Neural crest cell (in vitro differentiated cells): ENCODE measurements at regions not wholly inside any gene's neighbourhood (a gene's known extent, or its start where the extent isn't known, plus 50 kb on each side); places are given as distances from the start of the nearest gene placed in this dataset.

Experiments used
- DNase-seq: peaks from one replicate; pipeline ENCODE4 v3.0.0; 2021; ENCODE audit warnings: low read depth, mixed read lengths, low spot score
- H3K27ac Mint-ChIP-seq: one replicate; pipeline ENCODE4 v1.8.0; 2021; ENCODE audit warnings: mild to moderate bottlenecking, mixed read lengths; ENCODE audit not compliant: unreplicated experiment
- H3K27me3 Mint-ChIP-seq: 2 replicates; pipeline ENCODE4 v1.8.0; 2021; ENCODE audit warnings: low read depth, mild to moderate bottlenecking, mixed read lengths
- H3K36me3 Mint-ChIP-seq: 2 replicates; pipeline ENCODE4 v1.8.0; 2021; ENCODE audit warnings: low read depth, mild to moderate bottlenecking, mixed read lengths
- H3K4me1 Mint-ChIP-seq: 2 replicates; pipeline ENCODE4 v1.8.0; 2021; ENCODE audit warnings: mixed read lengths
- H3K4me3 Mint-ChIP-seq: one replicate; pipeline ENCODE4 v1.8.0; 2021; ENCODE audit warnings: mild to moderate bottlenecking, mixed read lengths
- H3K9me3 Mint-ChIP-seq: 2 replicates; pipeline ENCODE4 v1.8.0; 2021; ENCODE audit warnings: mixed read lengths
- CTCF ChIP-seq: fragments of 200-600 bp; sonication (generic); conservative IDR thresholded peaks from 2 replicates; pipeline ENCODE4 v1.5.0; 2021; ENCODE audit warnings: antibody characterized with exemption, mild to moderate bottlenecking

DNA sequence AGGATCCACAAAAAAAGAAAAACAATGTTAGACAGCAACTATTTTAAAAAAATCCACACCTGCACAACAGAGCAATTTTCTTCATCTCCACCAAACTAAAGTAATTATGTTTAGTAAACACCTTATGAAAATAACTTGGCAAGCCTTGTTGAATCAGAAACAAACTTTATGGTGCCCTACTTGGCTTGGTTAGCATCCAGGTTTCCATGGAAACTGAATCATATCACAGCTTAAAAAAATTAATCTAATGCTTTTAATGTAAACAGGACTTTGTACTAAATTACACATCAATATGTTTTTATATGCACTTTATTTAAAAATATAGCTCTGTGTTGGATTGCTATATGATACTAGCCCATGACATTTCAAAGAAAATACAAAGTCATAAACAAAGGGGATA lies 1882.4 kb downstream of the SUCLG1 start:
- no peaks in the 10 kb centered on the region for H3K4me1 Mint-ChIP-seq
- H3K36me3 Mint-ChIP-seq, result peaks cover 2% of the 10 kb centered on the region
- no peaks in the 10 kb centered on the region for H3K27me3 Mint-ChIP-seq
- H3K4me3 Mint-ChIP-seq, result no peak overlapping the region
- no peak for DNase-seq
- no peak for TF ChIP-seq CTCF
- H3K27ac Mint-ChIP-seq, result no peak overlapping the region
- H3K9me3 Mint-ChIP-seq, result peaks cover 8% of the 10 kb centered on the region

DNA sequence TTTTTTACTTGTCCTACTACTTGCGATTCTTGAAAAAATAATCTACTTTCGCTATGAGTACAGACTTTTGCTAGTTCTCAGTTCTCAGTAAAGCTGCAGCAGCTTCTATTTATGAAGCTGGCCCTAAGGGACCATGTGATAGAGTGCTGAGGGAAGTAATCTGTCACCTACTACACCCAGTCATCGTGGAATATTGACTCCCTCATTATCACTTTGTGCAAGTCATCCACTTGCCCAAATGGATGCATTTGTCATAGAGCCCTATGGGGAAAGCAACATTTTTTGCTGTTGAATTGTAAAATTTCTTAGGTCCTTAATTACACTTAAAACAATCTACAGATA lies 1919.8 kb downstream of the SUCLG1 start:
- no peak for DNase-seq
- Mint-ChIP-seq H3K36me3 (no peaks in the 10 kb centered on the region), H3K27me3 (no peaks in the 10 kb centered on the region), H3K27ac (no peak overlapping the region), H3K9me3 (no peaks in the 10 kb centered on the region), H3K4me1 (no peaks in the 10 kb centered on the region), H3K4me3 (no peak overlapping the region)
- no peak for TF ChIP-seq CTCF

- Mint-ChIP-seq H3K36me3 (no peaks in the 10 kb centered on the region), H3K9me3 (no peaks in the 10 kb centered on the region), H3K27ac (no peak overlapping the region), H3K27me3 (no peaks in the 10 kb centered on the region), H3K4me3 (no peak overlapping the region), H3K4me1 (no peaks in the 10 kb centered on the region)
- no peak for DNase-seq
- TF ChIP-seq CTCF, result no peak
These were observed 1920.3 kb downstream of the SUCLG1 start for GRCh38 chr2:82538590-82539279.

DNA sequence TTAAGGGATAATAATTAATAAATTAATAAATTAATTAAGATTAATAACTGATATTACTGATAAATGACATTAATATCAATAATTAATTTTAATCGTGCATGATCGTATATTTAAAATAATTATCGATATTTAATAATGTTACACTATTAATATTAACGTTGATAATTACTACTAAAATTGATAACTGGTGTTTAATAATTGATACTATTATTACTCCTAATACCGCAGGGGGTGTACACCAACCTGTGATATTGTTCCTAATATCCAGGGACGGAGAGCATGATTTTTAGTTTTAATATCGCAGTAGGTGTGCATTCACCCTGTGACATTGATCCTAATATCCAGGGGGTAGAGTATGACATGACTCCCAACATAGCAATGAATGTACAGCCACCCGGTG lies 1930.8 kb downstream of the SUCLG1 start:
- no peak for TF ChIP-seq CTCF
- Mint-ChIP-seq H3K36me3 (no peaks in the 10 kb centered on the region), H3K27me3 (no peaks in the 10 kb centered on the region), H3K27ac (no peak overlapping the region), H3K9me3 (peaks cover 9% of the 10 kb centered on the region), H3K4me3 (no peak overlapping the region), H3K4me1 (no peaks in the 10 kb centered on the region)
- DNase-seq, result no peak

GRCh38 chr2:82527124-82527523 lies 1932.0 kb downstream of the SUCLG1 start:
- Mint-ChIP-seq H3K27ac (no peak overlapping the region), H3K9me3 (peaks cover 9% of the 10 kb centered on the region), H3K4me3 (no peak overlapping the region), H3K4me1 (no peaks in the 10 kb centered on the region), H3K36me3 (no peaks in the 10 kb centered on the region), H3K27me3 (no peaks in the 10 kb centered on the region)
- DNase-seq, result no peak
- no peak for TF ChIP-seq CTCF
